Mesendoderm (in vitro differentiated cells): ENCODE measurements at regions not wholly inside any gene's neighbourhood (a gene's known extent, or its start where the extent isn't known, plus 50 kb on each side); places are given as distances from the start of the nearest gene placed in this dataset.
A peak's percentile ranks its signal among the peaks of the same experiment; 100 is the strongest.

ENCODE experiments used
- DNase-seq: peaks from one replicate; pipeline ENCODE4 v3.0.0; 2013
- H2AK5ac ChIP-seq: 2 replicates; pipeline ENCODE4 v1.6.1; 2013; ENCODE audit warnings: low read length, inconsistent platforms
- H2BK120ac ChIP-seq: 2 replicates; pipeline ENCODE4 v1.6.1; 2013; ENCODE audit warnings: low read depth, mild to moderate bottlenecking, low read length, moderate library complexity, mixed read lengths
- H2BK15ac ChIP-seq: replicated peaks from 2 replicates; pipeline ENCODE4 v1.6.1; 2013; ENCODE audit warnings: low read depth, mild to moderate bottlenecking, moderate library complexity
- H2BK5ac ChIP-seq: 2 replicates; pipeline ENCODE4 v1.6.1; 2013; ENCODE audit warnings: low read length, inconsistent platforms
- H3K18ac ChIP-seq: 2 replicates; pipeline ENCODE4 v1.6.1; 2013; ENCODE audit warnings: mild to moderate bottlenecking, low read length, mixed read lengths
- H3K23ac ChIP-seq: one replicate; pipeline ENCODE4 v1.6.1; 2013; ENCODE audit warnings: low read length
- H3K27ac ChIP-seq: 2 replicates; pipeline ENCODE4 v1.5.1; 2013; ENCODE audit warnings: low read depth, mild to moderate bottlenecking, inconsistent platforms, low read length, moderate library complexity
- H3K27me3 ChIP-seq: 2 replicates; pipeline ENCODE4 v1.6.1; 2013; ENCODE audit warnings: low read length, control low read depth, mild to moderate bottlenecking, inconsistent platforms; ENCODE audit not compliant: insufficient read depth, poor library complexity
- H3K36me3 ChIP-seq: 2 replicates; pipeline ENCODE4 v1.6.1; 2013; ENCODE audit warnings: low read length, inconsistent platforms; ENCODE audit not compliant: control insufficient read depth, insufficient read depth
- H3K4ac ChIP-seq: one replicate; pipeline ENCODE4 v1.6.1; 2013; ENCODE audit warnings: low read depth, mild to moderate bottlenecking, low read length, moderate library complexity
- H3K4me1 ChIP-seq: 2 replicates; pipeline ENCODE4 v1.6.1; 2013; ENCODE audit warnings: low read depth, low read length, inconsistent platforms; ENCODE audit not compliant: control insufficient read depth
- H3K4me2 ChIP-seq: 2 replicates; pipeline ENCODE4 v1.6.1; 2013; ENCODE audit warnings: low read length
- H3K4me3 ChIP-seq: 2 replicates; pipeline ENCODE4 v1.5.1; 2013; ENCODE audit warnings: mild to moderate bottlenecking, low read length
- H3K56ac ChIP-seq: one replicate; pipeline ENCODE4 v1.6.1; 2013; ENCODE audit warnings: low read length
- H3K79me1 ChIP-seq: 2 replicates; pipeline ENCODE4 v1.6.1; 2013; ENCODE audit warnings: low read length, inconsistent platforms
- H3K79me2 ChIP-seq: 2 replicates; pipeline ENCODE4 v1.6.1; 2013; ENCODE audit warnings: mild to moderate bottlenecking, low read length; ENCODE audit not compliant: control insufficient read depth, insufficient read depth
- H3K9ac ChIP-seq: 2 replicates; pipeline ENCODE4 v1.6.1; 2013; ENCODE audit warnings: low read length, inconsistent platforms
- H4K5ac ChIP-seq: one replicate; pipeline ENCODE4 v1.6.1; 2013; ENCODE audit warnings: low read length
- H4K8ac ChIP-seq: one replicate; pipeline ENCODE4 v1.6.1; 2013; ENCODE audit warnings: low read depth, mild to moderate bottlenecking, control low read depth, low read length, moderate library complexity
- WGBS: extraction: QIAGEN DNeasy Blood & Tissue Kit; methylation state at CpG from one replicate; pipeline ENCODE4 v1.1.7; 2013; ENCODE audit warnings: low lambda C conversion rate, missing lambda C conversion rate; ENCODE audit not compliant: insufficient coverage; ENCODE audit errors: extremely low coverage; 5-methylcytosine and 5-hydroxymethylcytosine counted together

GRCh38 chr18:8546677-8547076 is 62.6 kb upstream of the RAB12 start:
- H4K8ac ChIP-seq = no peak overlapping the region
- H3K4ac ChIP-seq = no peak overlapping the region
- no peak overlapping the region for H3K27ac ChIP-seq
- peak; percentile 13 for DNase-seq
- H3K36me3 ChIP-seq = no peaks in the 10 kb centered on the region
- H3K9ac ChIP-seq = no peak overlapping the region
- H3K27me3 ChIP-seq = no peaks in the 10 kb centered on the region
- H4K5ac ChIP-seq = no peak overlapping the region
- H3K79me1 ChIP-seq = no peaks in the 10 kb centered on the region
- no peaks in the 10 kb centered on the region for H3K79me2 ChIP-seq
- no peak overlapping the region for H2BK120ac ChIP-seq
- H3K23ac ChIP-seq = no peak overlapping the region
- no peaks in the 10 kb centered on the region for H3K4me1 ChIP-seq
- no peak overlapping the region for H3K4me2 ChIP-seq
- H3K4me3 ChIP-seq = no peak overlapping the region
- H3K18ac ChIP-seq = no peak overlapping the region
- no peak overlapping the region for H2BK15ac ChIP-seq
- no CpG with 5 or more reads among the region's 5 CpGs for WGBS
- no peak overlapping the region for H2AK5ac ChIP-seq
- H2BK5ac ChIP-seq = no peak overlapping the region
- no peak overlapping the region for H3K56ac ChIP-seq

GRCh38 chr18:8548186-8548585 is 61.1 kb upstream of the RAB12 start:
- Histone ChIP-seq H3K56ac (no peak overlapping the region), H3K4ac (no peak overlapping the region), H2AK5ac (no peak overlapping the region), H3K18ac (no peak overlapping the region), H2BK5ac (no peak overlapping the region), H3K4me2 (no peak overlapping the region), H3K27ac (no peak overlapping the region), H2BK120ac (no peak overlapping the region), H4K5ac (no peak overlapping the region), H3K27me3 (no peaks in the 10 kb centered on the region), H3K9ac (no peak overlapping the region), H3K79me1 (no peaks in the 10 kb centered on the region), H3K79me2 (no peaks in the 10 kb centered on the region), H2BK15ac (no peak overlapping the region), H3K4me3 (no peak overlapping the region), H3K36me3 (no peaks in the 10 kb centered on the region), H3K4me1 (no peaks in the 10 kb centered on the region), H4K8ac (no peak overlapping the region), H3K23ac (no peak overlapping the region)
- no peak for DNase-seq
- WGBS = no CpG with 5 or more reads among the region's 8 CpGs

- no peak overlapping the region for H2BK15ac ChIP-seq
- no peak overlapping the region for H3K4me3 ChIP-seq
- H3K18ac ChIP-seq = no peak overlapping the region
- no CpG with 5 or more reads among the region's 6 CpGs for whole genome bisulfite sequencing
- H3K79me2 ChIP-seq = no peaks in the 10 kb centered on the region
- H3K36me3 ChIP-seq = no peaks in the 10 kb centered on the region
- H2BK5ac ChIP-seq = no peak overlapping the region
- no peak overlapping the region for H3K23ac ChIP-seq
- H4K5ac ChIP-seq = no peak overlapping the region
- no peak overlapping the region for H3K9ac ChIP-seq
- H3K27me3 ChIP-seq = no peaks in the 10 kb centered on the region
- no peaks in the 10 kb centered on the region for H3K4me1 ChIP-seq
- H3K56ac ChIP-seq = no peak overlapping the region
- DNase-seq = no peak
- no peak overlapping the region for H4K8ac ChIP-seq
- H3K27ac ChIP-seq = no peak overlapping the region
- no peak overlapping the region for H2BK120ac ChIP-seq
- H3K79me1 ChIP-seq = no peaks in the 10 kb centered on the region
- no peak overlapping the region for H3K4ac ChIP-seq
- no peak overlapping the region for H2AK5ac ChIP-seq
- no peak overlapping the region for H3K4me2 ChIP-seq
Measured at GRCh38 chr18:8549254-8549757, 59.9 kb upstream of the RAB12 start.

GRCh38 chr18:8552151-8552550 is 57.1 kb upstream of the RAB12 start:
- H3K9ac ChIP-seq = no peak overlapping the region
- H3K4me1 ChIP-seq = no peaks in the 10 kb centered on the region
- peak; percentile 62 for DNase-seq
- H3K56ac ChIP-seq = no peak overlapping the region
- H3K23ac ChIP-seq = no peak overlapping the region
- no peak overlapping the region for H4K5ac ChIP-seq
- no peak overlapping the region for H3K4me2 ChIP-seq
- no peaks in the 10 kb centered on the region for H3K27me3 ChIP-seq
- H4K8ac ChIP-seq = no peak overlapping the region
- H2BK120ac ChIP-seq = no peak overlapping the region
- H3K18ac ChIP-seq = no peak overlapping the region
- H3K79me2 ChIP-seq = no peaks in the 10 kb centered on the region
- H2AK5ac ChIP-seq = no peak overlapping the region
- no peak overlapping the region for H3K27ac ChIP-seq
- H3K4me3 ChIP-seq = no peak overlapping the region
- WGBS = no CpG with 5 or more reads among the region's 4 CpGs
- no peak overlapping the region for H3K4ac ChIP-seq
- no peak overlapping the region for H2BK15ac ChIP-seq
- no peaks in the 10 kb centered on the region for H3K36me3 ChIP-seq
- H3K79me1 ChIP-seq = no peaks in the 10 kb centered on the region
- H2BK5ac ChIP-seq = no peak overlapping the region

- H3K27me3 ChIP-seq = no peaks in the 10 kb centered on the region
- H3K4me1 ChIP-seq = no peaks in the 10 kb centered on the region
- no peaks in the 10 kb centered on the region for H3K36me3 ChIP-seq
- H3K56ac ChIP-seq = no peak overlapping the region
- H3K4me2 ChIP-seq = no peak overlapping the region
- no CpG with 5 or more reads among the region's 2 CpGs for WGBS
- H3K9ac ChIP-seq = no peak overlapping the region
- H3K79me2 ChIP-seq = no peaks in the 10 kb centered on the region
- H2BK15ac ChIP-seq = no peak overlapping the region
- no peak overlapping the region for H4K5ac ChIP-seq
- no peak overlapping the region for H3K4ac ChIP-seq
- H2AK5ac ChIP-seq = no peak overlapping the region
- no peak overlapping the region for H3K4me3 ChIP-seq
- H2BK5ac ChIP-seq = no peak overlapping the region
- no peak overlapping the region for H3K18ac ChIP-seq
- H2BK120ac ChIP-seq = no peak overlapping the region
- no peak overlapping the region for H3K23ac ChIP-seq
- no peaks in the 10 kb centered on the region for H3K79me1 ChIP-seq
- H3K27ac ChIP-seq = no peak overlapping the region
- no peak overlapping the region for H4K8ac ChIP-seq
- no peak for DNase-seq
Measured at GRCh38 chr18:8554354-8554753, 54.9 kb upstream of the RAB12 start.

GRCh38 chr18:8556424-8556823 is 52.8 kb upstream of the RAB12 start:
- Histone ChIP-seq H3K36me3 (no peaks in the 10 kb centered on the region), H3K18ac (no peak overlapping the region), H4K5ac (no peak overlapping the region), H3K27me3 (no peaks in the 10 kb centered on the region), H3K9ac (no peak overlapping the region), H3K4me1 (no peaks in the 10 kb centered on the region), H3K79me1 (no peaks in the 10 kb centered on the region), H2BK5ac (no peak overlapping the region), H3K27ac (no peak overlapping the region), H3K23ac (no peak overlapping the region), H2AK5ac (no peak overlapping the region), H2BK120ac (no peak overlapping the region), H3K4me3 (no peak overlapping the region), H4K8ac (no peak overlapping the region), H3K4ac (no peak overlapping the region), H2BK15ac (no peak overlapping the region), H3K56ac (no peak overlapping the region), H3K4me2 (no peak overlapping the region), H3K79me2 (no peaks in the 10 kb centered on the region)
- no peak for DNase-seq
- no CpG with 5 or more reads among the region's 4 CpGs for WGBS
